ENCODE measurements at regions not wholly inside any gene's neighbourhood (a gene's known extent, or its start where the extent isn't known, plus 50 kb on each side); places are given as distances from the start of the nearest gene placed in this dataset.

DNA sequence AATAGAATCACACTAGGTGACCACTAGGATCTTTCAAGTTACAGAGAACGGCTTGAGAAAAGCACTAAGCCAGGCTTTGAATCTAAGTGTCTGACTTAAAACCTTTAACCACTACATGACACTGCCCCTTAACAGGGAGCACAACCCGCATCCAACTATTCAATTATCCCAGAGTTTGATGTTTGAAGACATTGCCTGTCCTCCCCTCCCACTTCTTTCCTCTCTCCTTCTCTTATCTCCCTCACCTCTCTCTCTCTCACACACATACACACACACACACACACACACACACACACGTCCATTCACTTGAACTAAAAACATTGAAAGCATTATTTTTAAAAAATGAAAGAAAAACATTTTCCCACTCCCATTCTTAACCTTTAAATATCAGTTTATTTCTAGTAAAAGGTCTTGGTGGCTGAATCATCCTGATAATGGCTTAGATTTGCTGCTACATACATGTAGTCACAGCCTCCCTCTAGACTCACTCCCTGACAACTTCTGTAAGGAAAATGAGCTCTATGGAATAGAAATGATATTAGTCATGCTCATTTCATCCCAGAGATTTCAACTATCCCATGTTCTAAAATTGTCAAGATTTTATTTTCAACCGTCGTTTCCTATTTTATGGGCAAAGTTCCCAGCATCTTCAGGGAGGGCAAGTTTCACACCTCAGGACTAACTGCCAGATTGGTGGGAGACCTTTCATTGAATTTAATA is 53.5 kb upstream of the RAP1B start:
- in situ Hi-C loops (cut with HindIII; ENCODE audit: low pct_unique_long_range_greater_than_20kb, low sequenced_read_pairs): no loop called here
- peak; percentile 57 for DNase-seq (ENCODE audit: low read depth)

GRCh38 chr12:68559246-68559645 is 51.5 kb upstream of the RAP1B start:
- DNase-seq (ENCODE audit: low read depth): no peak

GRCh38 chr12:68559984-68560850 is 50.5 kb upstream of the RAP1B start:
- in situ Hi-C loops (cut with HindIII; ENCODE audit: low pct_unique_long_range_greater_than_20kb, low sequenced_read_pairs): no loop called here
- peak; percentile 58 for DNase-seq (ENCODE audit: low read depth)

More at GRCh38 chr12:68559246-68559645, 51.5 kb upstream of the RAP1B start:
- in situ Hi-C loops (cut with HindIII; ENCODE audit: low pct_unique_long_range_greater_than_20kb, low sequenced_read_pairs): no loop called here

- in situ Hi-C loops (cut with HindIII; ENCODE audit: low pct_unique_long_range_greater_than_20kb, low sequenced_read_pairs): no loop called here
Measured at GRCh38 chr12:68560851-68561422, 49.8 kb upstream of the RAP1B start.

More at GRCh38 chr12:68560851-68561422, 49.8 kb upstream of the RAP1B start:
- no peak for DNase-seq (ENCODE audit: low read depth)
